H9 (cell line): ENCODE measurements at regions not wholly inside any gene's neighbourhood (a gene's known extent, or its start where the extent isn't known, plus 50 kb on each side); places are given as distances from the start of the nearest gene placed in this dataset.

Experiments
- DNase-seq: peaks from one replicate; pipeline ENCODE4 v3.0.0-alpha.2; 2017
- H2AFZ ChIP-seq: one replicate; pipeline ENCODE4 v1.6.1; 2013; ENCODE audit warnings: mild to moderate bottlenecking, low read length, control low read depth, moderate library complexity
- H2AK5ac ChIP-seq: 2 replicates; pipeline ENCODE4 v1.6.1; 2013; ENCODE audit warnings: low read length, control low read depth, mixed read lengths; ENCODE audit not compliant: insufficient read length
- H2BK120ac ChIP-seq: one replicate; pipeline ENCODE4 v1.6.1; 2013; ENCODE audit warnings: low read depth, mild to moderate bottlenecking, low read length, control low read depth, inconsistent platforms; ENCODE audit not compliant: poor library complexity, severe bottlenecking
- H2BK12ac ChIP-seq: 2 replicates; pipeline ENCODE4 v1.6.1; 2013; ENCODE audit warnings: low read length, control low read depth, mixed read lengths, low read depth; ENCODE audit not compliant: insufficient read length
- H2BK15ac ChIP-seq: 2 replicates; pipeline ENCODE4 v1.6.1; 2013; ENCODE audit warnings: low read depth, low read length, control low read depth
- H2BK20ac ChIP-seq: one replicate; pipeline ENCODE4 v1.6.1; 2013; ENCODE audit warnings: low read depth, mild to moderate bottlenecking, low read length, control low read depth, inconsistent platforms; ENCODE audit not compliant: poor library complexity, severe bottlenecking
- H2BK5ac ChIP-seq: 2 replicates; pipeline ENCODE4 v1.6.1; 2013; ENCODE audit warnings: low read length, control low read depth, mixed read lengths; ENCODE audit not compliant: insufficient read length
- H3K14ac ChIP-seq: 2 replicates; pipeline ENCODE4 v1.6.1; 2013; ENCODE audit warnings: low read length, control low read depth; ENCODE audit not compliant: insufficient read depth
- H3K18ac ChIP-seq: 2 replicates; pipeline ENCODE4 v1.6.1; 2013; ENCODE audit warnings: low read depth, mild to moderate bottlenecking, mixed read lengths, low read length, control low read depth; ENCODE audit not compliant: insufficient read length
- H3K23ac ChIP-seq: 2 replicates; pipeline ENCODE4 v1.6.1; 2013; ENCODE audit warnings: low read length, control low read depth, mixed read lengths, low read depth; ENCODE audit not compliant: insufficient read length
- H3K23me2 ChIP-seq: 2 replicates; pipeline ENCODE4 v1.6.1; 2013; ENCODE audit warnings: low read depth, mild to moderate bottlenecking, mixed read lengths, low read length, control low read depth; ENCODE audit not compliant: insufficient read length, poor library complexity, severe bottlenecking
- H3K27ac ChIP-seq: 2 replicates; pipeline ENCODE4 v1.5.1; 2013; ENCODE audit warnings: low read length, control low read depth, mixed read lengths, low read depth; ENCODE audit not compliant: insufficient read length
- H3K27me3 ChIP-seq: 2 replicates; pipeline ENCODE4 v1.6.1; 2013; ENCODE audit warnings: low read length, control low read depth, inconsistent platforms; ENCODE audit not compliant: insufficient read depth
- H3K4ac ChIP-seq: 2 replicates; pipeline ENCODE4 v1.6.1; 2013; ENCODE audit warnings: low read depth, mild to moderate bottlenecking, control low read depth, inconsistent platforms, low read length, moderate library complexity
- H3K4me1 ChIP-seq: 2 replicates; pipeline ENCODE4 v1.6.1; 2013; ENCODE audit warnings: low read length, control low read depth, inconsistent platforms; ENCODE audit not compliant: insufficient read depth
- H3K4me2 ChIP-seq: 2 replicates; pipeline ENCODE4 v1.6.1; 2013; ENCODE audit warnings: low read length, control low read depth, mixed read lengths; ENCODE audit not compliant: insufficient read length, insufficient read depth
- H3K56ac ChIP-seq: 2 replicates; pipeline ENCODE4 v1.6.1; 2013; ENCODE audit warnings: low read depth, mild to moderate bottlenecking, mixed read lengths, low read length, control low read depth; ENCODE audit not compliant: insufficient read length
- H3K79me1 ChIP-seq: 2 replicates; pipeline ENCODE4 v1.6.1; 2013; ENCODE audit warnings: low read depth, mild to moderate bottlenecking, moderate library complexity, low read length, control low read depth, inconsistent platforms; ENCODE audit not compliant: insufficient read depth, poor library complexity, severe bottlenecking
- H3K79me2 ChIP-seq: 2 replicates; pipeline ENCODE4 v1.6.1; 2013; ENCODE audit warnings: low read length, control low read depth, inconsistent platforms; ENCODE audit not compliant: insufficient read depth
- H3K9ac ChIP-seq: 2 replicates; pipeline ENCODE4 v1.6.1; 2013; ENCODE audit warnings: low read length, control low read depth, mixed read lengths; ENCODE audit not compliant: insufficient read length; ENCODE audit errors: extremely low read depth
- H3K9me3 ChIP-seq: one replicate; pipeline ENCODE4 v1.6.1; 2013; ENCODE audit warnings: low read depth, low read length, inconsistent platforms; ENCODE audit not compliant: control insufficient read depth
- H3T11ph ChIP-seq: one replicate; pipeline ENCODE4 v1.6.1; 2013; ENCODE audit warnings: mild to moderate bottlenecking, low read length, control low read depth, inconsistent platforms
- H4K20me1 ChIP-seq: one replicate; pipeline ENCODE4 v1.6.1; 2013; ENCODE audit not compliant: control insufficient read depth, insufficient read length, insufficient read depth
- H4K5ac ChIP-seq: 2 replicates; pipeline ENCODE4 v1.6.1; 2013; ENCODE audit warnings: low read depth, mild to moderate bottlenecking, mixed read lengths, low read length, control low read depth; ENCODE audit not compliant: insufficient read length
- H4K8ac ChIP-seq: replicated peaks from 2 replicates; pipeline ENCODE4 v1.6.1; 2013; ENCODE audit warnings: low read length, control low read depth, mixed read lengths, low read depth; ENCODE audit not compliant: insufficient read length
- H4K91ac ChIP-seq: 2 replicates; pipeline ENCODE4 v1.6.1; 2013; ENCODE audit warnings: low read depth, mild to moderate bottlenecking, moderate library complexity, mixed read lengths, low read length, control low read depth; ENCODE audit not compliant: insufficient read length
- H3K27ac Mint-ChIP-seq, 3 experiments: 2 replicates in 2 of 3; 3 replicates in 1 of 3; pipeline ENCODE4 v1.8.0; 2020 to 2021; ENCODE audit warnings: mixed read lengths in 3 of 3, mild to moderate bottlenecking in 1 of 3, moderate library complexity in 1 of 3
- H3K27me3 Mint-ChIP-seq: 2 replicates; pipeline ENCODE4 v1.8.0; 2021; ENCODE audit warnings: low read depth, mild to moderate bottlenecking, moderate library complexity, mixed read lengths
- H3K36me3 Mint-ChIP-seq, 3 experiments: 2 replicates in 2 of 3; 3 replicates in 1 of 3; pipeline ENCODE4 v1.8.0; 2020 to 2021; ENCODE audit warnings: low read depth in 3 of 3, mixed read lengths in 3 of 3; ENCODE audit not compliant: insufficient read depth in 1 of 3
- H3K4me1 Mint-ChIP-seq, 2 experiments: 2 replicates each; pipeline ENCODE4 v1.8.0; 2020; ENCODE audit warnings: mixed read lengths in 2 of 2
- H3K4me3 Mint-ChIP-seq, 2 experiments: 2 replicates in 1 of 2; 3 replicates in 1 of 2; pipeline ENCODE4 v1.8.0; 2020 to 2021; ENCODE audit warnings: mild to moderate bottlenecking in 2 of 2, mixed read lengths in 2 of 2, moderate library complexity in 1 of 2
- H3K9me3 Mint-ChIP-seq, 2 experiments: 2 replicates in 1 of 2; 3 replicates in 1 of 2; pipeline ENCODE4 v1.8.0; 2020; ENCODE audit warnings: mild to moderate bottlenecking in 2 of 2, mixed read lengths in 2 of 2, moderate library complexity in 1 of 2
- WGBS: extraction: QIAGEN DNeasy Blood & Tissue Kit; methylation state at CpG from one replicate; pipeline ENCODE4 v1.1.7; 2013; ENCODE audit warnings: missing lambda C conversion rate, low lambda C conversion rate, mixed read lengths; ENCODE audit not compliant: insufficient read length; ENCODE audit errors: extremely low coverage; 5-methylcytosine and 5-hydroxymethylcytosine counted together
- TF ChIP-seq, protein P1 (sequence below): fragments of 200-600 bp; sonication (generic); conservative IDR thresholded peaks from 3 replicates; pipeline ENCODE4 v1.8.0; 2021; ENCODE audit warnings: antibody characterized with exemption, mild to moderate bottlenecking

DNA sequence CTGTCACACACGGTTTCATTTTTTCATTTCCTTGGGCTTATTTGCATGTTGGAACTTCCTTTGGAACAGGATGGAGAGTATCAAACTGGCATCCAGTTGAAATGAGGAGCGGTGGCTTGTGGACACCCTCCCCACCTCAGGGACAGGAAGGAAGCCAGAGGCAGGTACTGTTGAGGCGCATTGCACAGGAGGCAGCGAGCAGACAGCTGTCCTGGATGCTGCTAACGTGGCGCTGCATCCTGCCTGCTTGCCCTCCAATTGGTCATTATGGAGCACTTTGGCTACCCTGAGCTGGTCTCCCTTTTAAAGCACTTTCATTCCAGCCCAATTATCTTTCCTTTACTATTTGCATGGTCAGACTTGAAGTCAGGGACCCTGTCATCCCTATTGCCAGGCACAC lies 80.7 kb upstream of the ITGA4 start:
- no peaks in the 10 kb centered on the region for H3K4me1 Mint-ChIP-seq

More for the DNA sequence above, 80.7 kb upstream of the ITGA4 start:
- Histone ChIP-seq H3T11ph (no peak overlapping the region), H2BK5ac (no peak overlapping the region), H3K27ac (no peak overlapping the region), H3K14ac (no peak overlapping the region; the same call in 1 of the 2 replicates), H4K5ac (no peak overlapping the region), H2AK5ac (no peak overlapping the region), H3K79me1 (no peaks in the 10 kb centered on the region), H4K20me1 (no peaks in the 10 kb centered on the region), H2BK12ac (no peak overlapping the region), H3K4ac (no peak overlapping the region), H3K9ac (no peak overlapping the region), H4K91ac (no peak overlapping the region), H3K9me3 (no peaks in the 10 kb centered on the region), H3K23ac (no peak overlapping the region), H2BK120ac (no peak overlapping the region), H4K8ac (no peak overlapping the region), H3K18ac (no peak overlapping the region), H3K4me2 (no peak overlapping the region), H3K4me1 (no peaks in the 10 kb centered on the region), H3K56ac (no peak overlapping the region), H2BK20ac (no peak overlapping the region), H2AFZ (no peak overlapping the region), H3K79me2 (no peaks in the 10 kb centered on the region), H2BK15ac (no peak overlapping the region), H3K27me3 (no peaks in the 10 kb centered on the region), H3K23me2 (no peaks in the 10 kb centered on the region)
- peak overlapping the region in 1 of 3 experiments; percentile 14; a peak in 1 of 7 replicates for H3K27ac Mint-ChIP-seq
- DNase-seq: no peak
- H3K9me3 Mint-ChIP-seq: no peaks in the 10 kb centered on the region
- no CpG with 5 or more reads among the region's 6 CpGs for WGBS
- H3K27me3 Mint-ChIP-seq: no peaks in the 10 kb centered on the region
- H3K36me3 Mint-ChIP-seq: no peaks in the 10 kb centered on the region
- H3K4me3 Mint-ChIP-seq: no peak overlapping the region
- TF ChIP-seq, protein P1, sequence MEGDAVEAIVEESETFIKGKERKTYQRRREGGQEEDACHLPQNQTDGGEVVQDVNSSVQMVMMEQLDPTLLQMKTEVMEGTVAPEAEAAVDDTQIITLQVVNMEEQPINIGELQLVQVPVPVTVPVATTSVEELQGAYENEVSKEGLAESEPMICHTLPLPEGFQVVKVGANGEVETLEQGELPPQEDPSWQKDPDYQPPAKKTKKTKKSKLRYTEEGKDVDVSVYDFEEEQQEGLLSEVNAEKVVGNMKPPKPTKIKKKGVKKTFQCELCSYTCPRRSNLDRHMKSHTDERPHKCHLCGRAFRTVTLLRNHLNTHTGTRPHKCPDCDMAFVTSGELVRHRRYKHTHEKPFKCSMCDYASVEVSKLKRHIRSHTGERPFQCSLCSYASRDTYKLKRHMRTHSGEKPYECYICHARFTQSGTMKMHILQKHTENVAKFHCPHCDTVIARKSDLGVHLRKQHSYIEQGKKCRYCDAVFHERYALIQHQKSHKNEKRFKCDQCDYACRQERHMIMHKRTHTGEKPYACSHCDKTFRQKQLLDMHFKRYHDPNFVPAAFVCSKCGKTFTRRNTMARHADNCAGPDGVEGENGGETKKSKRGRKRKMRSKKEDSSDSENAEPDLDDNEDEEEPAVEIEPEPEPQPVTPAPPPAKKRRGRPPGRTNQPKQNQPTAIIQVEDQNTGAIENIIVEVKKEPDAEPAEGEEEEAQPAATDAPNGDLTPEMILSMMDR: no peak
